ENCODE measurements at regions not wholly inside any gene's neighbourhood (a gene's known extent, or its start where the extent isn't known, plus 50 kb on each side); places are given as distances from the start of the nearest gene placed in this dataset.

DNA sequence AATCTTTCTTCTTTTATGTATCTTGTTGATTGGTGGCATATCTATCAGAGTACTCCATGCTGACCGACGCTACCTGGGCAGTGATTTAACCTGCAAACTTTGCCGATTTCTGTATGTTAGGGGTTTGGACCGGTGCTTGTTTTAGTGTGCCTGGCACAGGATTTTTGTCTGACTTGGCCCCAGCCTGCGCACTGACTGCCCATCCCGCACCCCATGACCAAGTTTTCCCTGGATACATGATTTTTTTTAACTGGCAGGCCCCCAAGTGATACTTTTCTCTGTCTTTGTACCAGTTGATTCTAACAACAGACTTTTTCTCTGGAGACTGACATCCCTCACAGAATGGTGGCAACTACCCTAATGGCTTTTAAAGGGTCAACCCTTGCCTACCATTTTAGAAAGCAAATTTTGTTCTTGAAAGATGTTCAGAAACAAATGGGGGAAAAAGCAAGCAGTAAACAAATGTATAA, 69.0 kb upstream of the C1QTNF9B start:
- H3K9me3 ChIP-seq (ENCODE audit: control insufficient read depth, low read depth, low read length): no peaks in the 10 kb centered on the region
- H3K4me1 ChIP-seq (ENCODE audit: insufficient read depth, low read length): no peaks in the 10 kb centered on the region
- no peak overlapping the region for H3K27ac ChIP-seq (ENCODE audit: insufficient read length, low read depth, low read length)
- no peak overlapping the region for H2AFZ ChIP-seq (ENCODE audit: low read length)
- Mint-ChIP-seq H3K4me1 (no peaks in the 10 kb centered on the region), H3K4me3 (no peak overlapping the region), H3K9me3 (no peaks in the 10 kb centered on the region), H3K27me3 (ENCODE audit: low read depth) (peaks cover 2% of the 10 kb centered on the region; the same call in 1 of the 2 replicates), H3K27ac (no peak overlapping the region), H3K36me3 (ENCODE audit: insufficient read depth in 1 of 3, low read depth in 3 of 3) (no peaks in the 10 kb centered on the region)
- no peak overlapping the region for H2BK12ac ChIP-seq (ENCODE audit: insufficient read length, low read depth, low read length)
- H3K4ac ChIP-seq (ENCODE audit: low read depth, low read length): no peak overlapping the region
- H2BK120ac ChIP-seq (ENCODE audit: low read depth, low read length, poor library complexity, severe bottlenecking): no peak overlapping the region
- H4K8ac ChIP-seq (replicated peaks; ENCODE audit: insufficient read length, low read depth, low read length): no peak overlapping the region
- DNase-seq: no peak
- H3K9ac ChIP-seq (ENCODE audit: extremely low read depth, insufficient read length, low read length): no peak overlapping the region
- H3K14ac ChIP-seq (ENCODE audit: insufficient read depth, low read length): no peak overlapping the region
- H3K79me2 ChIP-seq (ENCODE audit: insufficient read depth, low read length): no peaks in the 10 kb centered on the region
- no peaks in the 10 kb centered on the region for H3K27me3 ChIP-seq (ENCODE audit: insufficient read depth, low read length)
- no peak overlapping the region for H2AK5ac ChIP-seq (ENCODE audit: insufficient read length, low read length)
- TF ChIP-seq, protein P1, sequence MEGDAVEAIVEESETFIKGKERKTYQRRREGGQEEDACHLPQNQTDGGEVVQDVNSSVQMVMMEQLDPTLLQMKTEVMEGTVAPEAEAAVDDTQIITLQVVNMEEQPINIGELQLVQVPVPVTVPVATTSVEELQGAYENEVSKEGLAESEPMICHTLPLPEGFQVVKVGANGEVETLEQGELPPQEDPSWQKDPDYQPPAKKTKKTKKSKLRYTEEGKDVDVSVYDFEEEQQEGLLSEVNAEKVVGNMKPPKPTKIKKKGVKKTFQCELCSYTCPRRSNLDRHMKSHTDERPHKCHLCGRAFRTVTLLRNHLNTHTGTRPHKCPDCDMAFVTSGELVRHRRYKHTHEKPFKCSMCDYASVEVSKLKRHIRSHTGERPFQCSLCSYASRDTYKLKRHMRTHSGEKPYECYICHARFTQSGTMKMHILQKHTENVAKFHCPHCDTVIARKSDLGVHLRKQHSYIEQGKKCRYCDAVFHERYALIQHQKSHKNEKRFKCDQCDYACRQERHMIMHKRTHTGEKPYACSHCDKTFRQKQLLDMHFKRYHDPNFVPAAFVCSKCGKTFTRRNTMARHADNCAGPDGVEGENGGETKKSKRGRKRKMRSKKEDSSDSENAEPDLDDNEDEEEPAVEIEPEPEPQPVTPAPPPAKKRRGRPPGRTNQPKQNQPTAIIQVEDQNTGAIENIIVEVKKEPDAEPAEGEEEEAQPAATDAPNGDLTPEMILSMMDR (conservative IDR thresholded peaks at IDR 0.05): no peak
- no CpG with 5 or more reads among the region's 6 CpGs for WGBS (ENCODE audit: extremely low coverage, insufficient read length, low lambda C conversion rate)
- H2BK20ac ChIP-seq (ENCODE audit: low read depth, low read length, poor library complexity, severe bottlenecking): no peak overlapping the region
- no peak overlapping the region for H4K91ac ChIP-seq (ENCODE audit: insufficient read length, low read depth, low read length)
- no peak overlapping the region for H3K23ac ChIP-seq (ENCODE audit: insufficient read length, low read depth, low read length)
- no peak overlapping the region for H3K56ac ChIP-seq (ENCODE audit: insufficient read length, low read depth, low read length)
- no peak overlapping the region for H3K4me2 ChIP-seq (ENCODE audit: insufficient read depth, insufficient read length, low read length)
- no peak overlapping the region for H3T11ph ChIP-seq (ENCODE audit: low read length)
- no peak overlapping the region for H2BK15ac ChIP-seq (ENCODE audit: low read depth, low read length)
- H3K79me1 ChIP-seq (ENCODE audit: insufficient read depth, low read depth, low read length, poor library complexity, severe bottlenecking): no peaks in the 10 kb centered on the region
- H4K5ac ChIP-seq (ENCODE audit: insufficient read length, low read depth, low read length): no peak overlapping the region
- H4K20me1 ChIP-seq (ENCODE audit: control insufficient read depth, insufficient read depth, insufficient read length): no peaks in the 10 kb centered on the region
- H3K18ac ChIP-seq (ENCODE audit: insufficient read length, low read depth, low read length): no peak overlapping the region
- no peak overlapping the region for H2BK5ac ChIP-seq (ENCODE audit: insufficient read length, low read length)
- H3K23me2 ChIP-seq (ENCODE audit: insufficient read length, low read depth, low read length, poor library complexity, severe bottlenecking): no peaks in the 10 kb centered on the region
